ENCODE measurements at regions not wholly inside any gene's neighbourhood (a gene's known extent, or its start where the extent isn't known, plus 50 kb on each side); places are given as distances from the start of the nearest gene placed in this dataset.

DNA sequence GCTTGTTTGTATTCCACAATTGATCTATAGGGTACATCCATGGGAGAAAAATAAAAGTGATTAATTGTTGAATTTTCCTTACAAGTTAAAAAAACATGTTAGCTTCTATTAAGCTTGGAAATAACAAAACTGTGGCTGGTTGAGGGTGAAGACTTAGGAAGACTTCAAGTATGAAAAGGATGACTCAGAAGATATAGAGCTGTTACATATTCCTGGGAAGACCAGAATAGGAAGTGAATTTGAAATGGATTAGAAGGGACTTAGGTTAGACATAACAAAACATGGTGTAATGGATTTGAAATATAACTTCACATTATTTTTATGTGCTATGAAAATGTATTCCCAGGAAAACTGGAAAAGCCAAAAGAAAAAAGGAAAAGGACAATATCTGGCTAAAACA, 732.2 kb downstream of the HDGFL1 start:
- H3K4me1 ChIP-seq: no peaks in the 10 kb centered on the region
- no peak overlapping the region for H3K27ac ChIP-seq
- TF ChIP-seq, protein P1, sequence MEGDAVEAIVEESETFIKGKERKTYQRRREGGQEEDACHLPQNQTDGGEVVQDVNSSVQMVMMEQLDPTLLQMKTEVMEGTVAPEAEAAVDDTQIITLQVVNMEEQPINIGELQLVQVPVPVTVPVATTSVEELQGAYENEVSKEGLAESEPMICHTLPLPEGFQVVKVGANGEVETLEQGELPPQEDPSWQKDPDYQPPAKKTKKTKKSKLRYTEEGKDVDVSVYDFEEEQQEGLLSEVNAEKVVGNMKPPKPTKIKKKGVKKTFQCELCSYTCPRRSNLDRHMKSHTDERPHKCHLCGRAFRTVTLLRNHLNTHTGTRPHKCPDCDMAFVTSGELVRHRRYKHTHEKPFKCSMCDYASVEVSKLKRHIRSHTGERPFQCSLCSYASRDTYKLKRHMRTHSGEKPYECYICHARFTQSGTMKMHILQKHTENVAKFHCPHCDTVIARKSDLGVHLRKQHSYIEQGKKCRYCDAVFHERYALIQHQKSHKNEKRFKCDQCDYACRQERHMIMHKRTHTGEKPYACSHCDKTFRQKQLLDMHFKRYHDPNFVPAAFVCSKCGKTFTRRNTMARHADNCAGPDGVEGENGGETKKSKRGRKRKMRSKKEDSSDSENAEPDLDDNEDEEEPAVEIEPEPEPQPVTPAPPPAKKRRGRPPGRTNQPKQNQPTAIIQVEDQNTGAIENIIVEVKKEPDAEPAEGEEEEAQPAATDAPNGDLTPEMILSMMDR (IDR thresholded peaks at IDR 0.05): no peak
- intact Hi-C loops (cut with DNase I): no loop called here
- DNase-seq (no peak), ATAC-seq (no peak)
- no peaks in the 10 kb centered on the region for H3K27me3 ChIP-seq (ENCODE audit: insufficient read depth in 3 of 3, low read length in 2 of 3)
- no peak overlapping the region for H3K4me3 ChIP-seq
- H3K9me3 ChIP-seq: no peaks in the 10 kb centered on the region
- no peaks in the 10 kb centered on the region for H3K36me3 ChIP-seq (ENCODE audit: insufficient read depth in 1 of 2, low read depth in 1 of 2)

DNA sequence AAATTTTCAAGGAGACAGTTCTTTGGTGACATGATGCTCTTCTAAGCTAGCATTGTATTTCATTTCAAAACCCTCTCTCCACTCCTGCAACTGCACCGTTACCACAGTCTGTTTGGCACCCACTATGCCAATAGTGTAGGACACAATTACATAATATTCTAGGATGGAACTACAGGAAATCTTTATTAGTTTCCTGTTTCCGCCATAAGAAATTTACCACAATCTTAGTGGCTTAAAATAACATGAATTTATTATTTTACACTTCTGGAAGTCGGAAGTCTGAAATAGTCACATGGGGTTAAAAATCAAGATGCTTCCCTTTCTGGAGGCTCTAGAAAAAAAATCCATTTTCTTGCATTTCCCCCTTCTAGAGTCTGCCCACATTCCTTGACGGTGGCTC, 733.1 kb downstream of the HDGFL1 start:
- TF ChIP-seq, protein P1 (IDR thresholded peaks at IDR 0.05): no peak
- WGBS, 3 donors: 65 to 73% (median 69%) methylated on average over 4 of the region's 4 CpGs
- Histone ChIP-seq H3K27me3 (ENCODE audit: insufficient read depth in 3 of 3, low read length in 2 of 3) (no peaks in the 10 kb centered on the region), H3K9me3 (no peaks in the 10 kb centered on the region), H3K27ac (no peak overlapping the region), H3K4me1 (no peaks in the 10 kb centered on the region), H3K4me3 (no peak overlapping the region), H3K36me3 (ENCODE audit: insufficient read depth in 1 of 2, low read depth in 1 of 2) (no peaks in the 10 kb centered on the region)
- ATAC-seq (no peak), DNase-seq (no peak)
- intact Hi-C loops (cut with DNase I): no loop called here

DNA sequence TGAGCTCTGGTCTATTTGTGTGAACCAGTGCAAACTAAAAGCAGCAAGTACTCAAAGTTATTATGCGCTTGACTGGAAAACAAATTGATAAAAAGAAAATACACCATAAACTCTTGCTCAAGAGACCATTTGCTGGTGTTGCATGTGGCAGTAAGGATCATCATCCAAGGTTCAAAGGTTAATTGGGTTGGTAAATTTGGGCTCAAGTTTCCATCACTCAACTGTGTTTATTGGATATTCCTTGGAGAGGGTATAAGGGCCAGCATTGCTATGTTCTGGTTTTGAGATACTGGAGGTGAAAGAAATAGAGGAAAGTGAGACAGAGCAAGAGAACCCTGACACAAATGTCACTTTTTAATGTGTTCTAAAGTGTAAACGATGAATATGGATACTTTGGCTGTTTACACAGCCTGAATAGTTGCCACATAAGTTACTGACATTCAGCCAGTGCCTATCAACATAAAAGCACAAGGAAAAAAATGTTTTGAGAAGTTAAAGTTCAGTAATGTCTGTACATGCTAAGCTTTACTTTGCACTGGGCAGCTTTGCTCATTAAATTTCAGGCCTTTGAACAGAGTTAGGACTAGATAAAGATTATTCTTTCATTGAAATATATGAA, 736.1 kb downstream of the HDGFL1 start:
- 80 to 82% (median 80%) methylated on average over 2 of the region's 2 CpGs for WGBS, 3 donors
- no peaks in the 10 kb centered on the region for H3K27me3 ChIP-seq (ENCODE audit: insufficient read depth in 3 of 3, low read length in 2 of 3)
- intact Hi-C loops (cut with DNase I): no loop called here

DNA sequence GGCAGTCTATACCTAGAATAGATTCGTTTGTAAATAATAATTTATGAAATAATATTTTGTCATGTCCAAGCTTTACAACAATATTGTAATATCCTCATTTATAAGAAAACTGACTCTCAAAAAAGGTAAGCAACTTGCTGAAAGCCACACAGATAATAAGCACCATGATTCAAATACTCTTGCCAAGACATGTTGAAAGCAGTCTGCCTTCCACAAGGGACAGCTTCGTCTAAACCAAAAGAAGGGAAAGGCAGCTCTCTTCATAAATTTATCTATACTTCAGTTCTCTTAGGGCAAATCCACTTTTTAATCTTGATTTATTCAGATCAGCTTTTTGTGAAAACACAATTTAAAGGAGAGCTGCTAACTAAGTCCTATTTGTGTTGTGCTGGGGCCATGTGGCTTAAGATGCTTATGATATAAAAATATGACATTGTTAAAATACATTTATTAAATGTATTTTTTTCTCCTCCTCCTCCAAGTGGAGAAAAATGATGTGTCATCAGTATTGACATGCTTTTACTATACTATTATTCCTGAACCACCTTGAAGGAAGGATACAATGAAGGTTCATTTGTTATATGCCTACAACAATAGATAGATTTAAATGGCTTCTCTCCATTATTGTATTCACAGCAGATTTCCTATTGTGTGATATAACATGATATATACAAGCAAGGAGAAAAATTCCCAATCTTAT, 737.0 kb downstream of the HDGFL1 start:
- Histone ChIP-seq H3K4me3 (no peak overlapping the region), H3K27me3 (ENCODE audit: insufficient read depth in 3 of 3, low read length in 2 of 3) (no peaks in the 10 kb centered on the region), H3K4me1 (no peaks in the 10 kb centered on the region), H3K27ac (no peak overlapping the region), H3K9me3 (no peaks in the 10 kb centered on the region), H3K36me3 (ENCODE audit: insufficient read depth in 1 of 2, low read depth in 1 of 2) (no peaks in the 10 kb centered on the region)
- intact Hi-C loops (cut with DNase I): no loop called here
- WGBS, 3 donors: 78 to 84% (median 78%) methylated on average over 2 of the region's 2 CpGs
- DNase-seq: no peak
- no peak for ATAC-seq
- TF ChIP-seq, protein P1 (IDR thresholded peaks at IDR 0.05): no peak

More for the DNA sequence above, 736.1 kb downstream of the HDGFL1 start:
- no peaks in the 10 kb centered on the region for H3K9me3 ChIP-seq
- H3K27ac ChIP-seq: no peak overlapping the region
- no peak for ATAC-seq
- no peaks in the 10 kb centered on the region for H3K36me3 ChIP-seq (ENCODE audit: insufficient read depth in 1 of 2, low read depth in 1 of 2)
- TF ChIP-seq, protein P1 (IDR thresholded peaks at IDR 0.05): no peak
- DNase-seq: no peak
- H3K4me1 ChIP-seq: no peaks in the 10 kb centered on the region
- no peak overlapping the region for H3K4me3 ChIP-seq

DNA sequence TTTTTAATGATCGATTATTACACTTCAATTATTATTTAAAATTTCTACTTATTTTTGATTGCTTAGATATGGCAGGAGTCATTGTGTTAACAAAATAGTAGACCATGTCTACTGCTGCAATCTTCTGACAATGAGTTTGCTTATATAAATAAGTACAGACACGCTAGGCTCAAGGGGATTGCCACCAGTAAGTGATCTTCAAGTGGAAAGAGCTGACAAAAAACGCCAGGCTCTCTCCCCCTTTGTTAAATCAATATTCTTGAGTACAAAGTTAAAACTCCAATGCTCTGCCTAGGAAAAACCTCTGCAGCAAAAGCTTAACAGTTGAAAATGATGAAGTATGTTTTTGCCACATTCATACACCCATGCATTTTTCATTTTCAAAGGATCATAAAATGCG, 738.1 kb downstream of the HDGFL1 start:
- H3K36me3 ChIP-seq (ENCODE audit: insufficient read depth in 1 of 2, low read depth in 1 of 2): no peaks in the 10 kb centered on the region
- H3K27me3 ChIP-seq (ENCODE audit: insufficient read depth in 3 of 3, low read length in 2 of 3): no peaks in the 10 kb centered on the region
- no peak overlapping the region for H3K27ac ChIP-seq
- DNase-seq: no peak
- TF ChIP-seq, protein P1 (IDR thresholded peaks at IDR 0.05): no peak
- no peaks in the 10 kb centered on the region for H3K9me3 ChIP-seq
- no peaks in the 10 kb centered on the region for H3K4me1 ChIP-seq
- 69 to 77% (median 74%) methylated on average over 4 of the region's 4 CpGs for WGBS, 3 donors
- no peak overlapping the region for H3K4me3 ChIP-seq
- intact Hi-C loops (cut with DNase I): no loop called here
- ATAC-seq: no peak
